ENCODE measurements at regions not wholly inside any gene's neighbourhood (a gene's known extent, or its start where the extent isn't known, plus 50 kb on each side); places are given as distances from the start of the nearest gene placed in this dataset.

GRCh38 chr5:143492783-143493182 is 89.3 kb upstream of the NR3C1 start:
- Histone ChIP-seq H3K36me3 (replicated peaks in 1 of 2; ENCODE audit: control insufficient read depth in 1 of 2, insufficient read depth in 2 of 2, low read length in 2 of 2) (no peaks in the 10 kb centered on the region), H3K4me3 (replicated peaks in 1 of 3; ENCODE audit: low read depth in 2 of 3, low read length in 3 of 3) (no peak overlapping the region), H3K27me3 (ENCODE audit: control insufficient read depth in 2 of 2, insufficient read depth in 2 of 2, low read length in 2 of 2) (no peaks in the 10 kb centered on the region), H3K9me3 (replicated peaks in 1 of 2; ENCODE audit: control insufficient read depth in 1 of 2, insufficient read depth in 1 of 2, low read length in 2 of 2) (no peaks in the 10 kb centered on the region), H3K4me2 (replicated peaks; ENCODE audit: extremely low read depth, low read length, poor library complexity, severe bottlenecking) (no peak overlapping the region), H4K20me1 (ENCODE audit: insufficient read depth, low read length) (no peaks in the 10 kb centered on the region), H3K27ac (ENCODE audit: low read depth in 1 of 2, low read length in 2 of 2) (no peak overlapping the region), H3K9ac (ENCODE audit: insufficient read depth, low read length, poor library complexity, severe bottlenecking) (no peak overlapping the region), H2AFZ (ENCODE audit: insufficient read depth, low read depth, low read length, poor library complexity, severe bottlenecking) (no peak overlapping the region), H3K4me1 (ENCODE audit: control insufficient read depth in 1 of 2, insufficient read depth in 2 of 2, low read length in 2 of 2) (peaks cover 34 to 42% of the 10 kb centered on the region in 2 donors), H3K79me2 (ENCODE audit: insufficient read depth, low read length) (no peaks in the 10 kb centered on the region)
- no peak for DNase-seq
- Mint-ChIP-seq H3K36me3 (no peaks in the 10 kb centered on the region), H3K4me3 (no peak overlapping the region), H3K4me1 (peaks cover 41% of the 10 kb centered on the region), H3K9me3 (peaks cover 0 to 2% (median 0%) of the 10 kb centered on the region in 7 donors), H3K27ac (no peak overlapping the region), H3K27me3 (ENCODE audit: low read depth in 3 of 3) (peaks cover 0 to 3% (median 0%) of the 10 kb centered on the region in 3 donors)
- TF ChIP-seq CTCF (IDR thresholded peaks at IDR 0.05): no peak
- intact Hi-C loops (cut with micrococcal nuclease): loop anchor here in 1 of 2 donors (10.0 kb wide), 1 partner anchor 62 kb away; no protein-coding TSS in a partner anchor

GRCh38 chr5:143491646-143492045 is 88.2 kb upstream of the NR3C1 start:
- H3K27me3 Mint-ChIP-seq (ENCODE audit: low read depth in 3 of 3): peaks cover 0 to 2% (median 0%) of the 10 kb centered on the region in 3 donors
- no peaks in the 10 kb centered on the region for H3K27me3 ChIP-seq (ENCODE audit: control insufficient read depth in 2 of 2, insufficient read depth in 2 of 2, low read length in 2 of 2)
- H3K9ac ChIP-seq (ENCODE audit: insufficient read depth, low read length, poor library complexity, severe bottlenecking): no peak overlapping the region
- H3K4me2 ChIP-seq (replicated peaks; ENCODE audit: extremely low read depth, low read length, poor library complexity, severe bottlenecking): no peak overlapping the region
- H3K9me3 ChIP-seq (replicated peaks in 1 of 2; ENCODE audit: control insufficient read depth in 1 of 2, insufficient read depth in 1 of 2, low read length in 2 of 2): no peaks in the 10 kb centered on the region
- H3K79me2 ChIP-seq (ENCODE audit: insufficient read depth, low read length): no peaks in the 10 kb centered on the region
- DNase-seq: peak; percentile 30 to 55 (median 32)
- peak overlapping the region in 2 of 7 donors; percentile 3 to 31 for H3K27ac Mint-ChIP-seq
- H3K4me3 ChIP-seq (replicated peaks in 1 of 3; ENCODE audit: low read depth in 2 of 3, low read length in 3 of 3): no peak overlapping the region
- H4K20me1 ChIP-seq (ENCODE audit: insufficient read depth, low read length): no peaks in the 10 kb centered on the region
- no peaks in the 10 kb centered on the region for H3K36me3 ChIP-seq (replicated peaks in 1 of 2; ENCODE audit: control insufficient read depth in 1 of 2, insufficient read depth in 2 of 2, low read length in 2 of 2)
- H3K4me3 Mint-ChIP-seq: peak overlapping the region in 1 of 2 donors; percentile 54
- no peak overlapping the region for H2AFZ ChIP-seq (ENCODE audit: insufficient read depth, low read depth, low read length, poor library complexity, severe bottlenecking)
- H3K4me1 Mint-ChIP-seq: peaks cover 40% of the 10 kb centered on the region
- H3K9me3 Mint-ChIP-seq: peaks cover 0 to 2% (median 0%) of the 10 kb centered on the region in 7 donors
- H3K36me3 Mint-ChIP-seq: no peaks in the 10 kb centered on the region
- no peak for TF ChIP-seq CTCF (IDR thresholded peaks at IDR 0.05)
- H3K4me1 ChIP-seq (ENCODE audit: control insufficient read depth in 1 of 2, insufficient read depth in 2 of 2, low read length in 2 of 2): peaks cover 34 to 42% of the 10 kb centered on the region in 2 donors
- no peak overlapping the region for H3K27ac ChIP-seq (ENCODE audit: low read depth in 1 of 2, low read length in 2 of 2)
- intact Hi-C loops (cut with micrococcal nuclease): loop anchor here in 1 of 2 donors (10.0 kb wide), 1 partner anchor 63 kb away; no protein-coding TSS in a partner anchor
- 92% methylated on average over 2 of the region's 3 CpGs for WGBS (ENCODE audit: insufficient coverage)
